ENCODE measurements at regions not wholly inside any gene's neighbourhood (a gene's known extent, or its start where the extent isn't known, plus 50 kb on each side); places are given as distances from the start of the nearest gene placed in this dataset.

- POLR2A ChIA-PET = no interaction called here
- DNase-seq (no peak), ATAC-seq (ENCODE audit: low read depth) (no peak)
- TF ChIP-seq CTCF (IDR thresholded peaks at IDR 0.05) = no peak
- Mint-ChIP-seq H3K9me3 (no peaks in the 10 kb centered on the region), H3K27me3 (no peaks in the 10 kb centered on the region), H3K4me3 (no peak overlapping the region), H3K27ac (no peak overlapping the region), H3K4me1 (no peaks in the 10 kb centered on the region), H3K36me3 (ENCODE audit: low read depth) (no peaks in the 10 kb centered on the region)
- intact Hi-C loops (cut with micrococcal nuclease) = no loop called here
- CTCF ChIA-PET = no interaction called here
These were observed 188.4 kb upstream of the CACNA2D1 start for GRCh38 chr7:82631998-82632397.

- ATAC-seq (ENCODE audit: low read depth) (no peak), DNase-seq (no peak)
- ChIA-PET CTCF (no interaction called here), POLR2A (no interaction called here)
- Mint-ChIP-seq H3K9me3 (no peaks in the 10 kb centered on the region), H3K36me3 (ENCODE audit: low read depth) (no peaks in the 10 kb centered on the region), H3K4me3 (no peak overlapping the region), H3K4me1 (no peaks in the 10 kb centered on the region), H3K27me3 (no peaks in the 10 kb centered on the region), H3K27ac (no peak overlapping the region)
- intact Hi-C loops (cut with micrococcal nuclease) = no loop called here
- no peak for TF ChIP-seq CTCF (IDR thresholded peaks at IDR 0.05)
These were observed 186.0 kb upstream of the CACNA2D1 start for GRCh38 chr7:82629583-82629982.

GRCh38 chr7:82625377-82625776 lies 181.8 kb upstream of the CACNA2D1 start:
- no peak for TF ChIP-seq CTCF (IDR thresholded peaks at IDR 0.05)
- Mint-ChIP-seq H3K36me3 (ENCODE audit: low read depth) (no peaks in the 10 kb centered on the region), H3K4me3 (no peak overlapping the region), H3K27ac (no peak overlapping the region), H3K27me3 (no peaks in the 10 kb centered on the region), H3K9me3 (no peaks in the 10 kb centered on the region), H3K4me1 (no peaks in the 10 kb centered on the region)
- ChIA-PET CTCF (no interaction called here), POLR2A (no interaction called here)
- ATAC-seq (ENCODE audit: low read depth) (no peak), DNase-seq (no peak)
- intact Hi-C loops (cut with micrococcal nuclease) = no loop called here

- Mint-ChIP-seq H3K27me3 (no peaks in the 10 kb centered on the region), H3K4me3 (no peak overlapping the region), H3K9me3 (no peaks in the 10 kb centered on the region), H3K27ac (no peak overlapping the region), H3K36me3 (ENCODE audit: low read depth) (no peaks in the 10 kb centered on the region), H3K4me1 (no peaks in the 10 kb centered on the region)
- intact Hi-C loops (cut with micrococcal nuclease) = no loop called here
- no peak for DNase-seq
- no peak for TF ChIP-seq CTCF (IDR thresholded peaks at IDR 0.05)
- ChIA-PET POLR2A (no interaction called here), CTCF (no interaction called here)
- no peak for ATAC-seq (ENCODE audit: low read depth)
These were observed 181.4 kb upstream of the CACNA2D1 start for GRCh38 chr7:82624965-82625364.

GRCh38 chr7:82624337-82624736 lies 180.8 kb upstream of the CACNA2D1 start:
- Mint-ChIP-seq H3K4me3 (no peak overlapping the region), H3K4me1 (no peaks in the 10 kb centered on the region), H3K27me3 (no peaks in the 10 kb centered on the region), H3K27ac (no peak overlapping the region), H3K36me3 (ENCODE audit: low read depth) (no peaks in the 10 kb centered on the region), H3K9me3 (no peaks in the 10 kb centered on the region)
- TF ChIP-seq CTCF (IDR thresholded peaks at IDR 0.05) = no peak
- POLR2A ChIA-PET = no interaction called here
- DNase-seq (no peak), ATAC-seq (ENCODE audit: low read depth) (no peak)
- CTCF ChIA-PET = no interaction called here
- intact Hi-C loops (cut with micrococcal nuclease) = no loop called here
